ENCODE measurements at regions not wholly inside any gene's neighbourhood (a gene's known extent, or its start where the extent isn't known, plus 50 kb on each side); places are given as distances from the start of the nearest gene placed in this dataset.

DNA sequence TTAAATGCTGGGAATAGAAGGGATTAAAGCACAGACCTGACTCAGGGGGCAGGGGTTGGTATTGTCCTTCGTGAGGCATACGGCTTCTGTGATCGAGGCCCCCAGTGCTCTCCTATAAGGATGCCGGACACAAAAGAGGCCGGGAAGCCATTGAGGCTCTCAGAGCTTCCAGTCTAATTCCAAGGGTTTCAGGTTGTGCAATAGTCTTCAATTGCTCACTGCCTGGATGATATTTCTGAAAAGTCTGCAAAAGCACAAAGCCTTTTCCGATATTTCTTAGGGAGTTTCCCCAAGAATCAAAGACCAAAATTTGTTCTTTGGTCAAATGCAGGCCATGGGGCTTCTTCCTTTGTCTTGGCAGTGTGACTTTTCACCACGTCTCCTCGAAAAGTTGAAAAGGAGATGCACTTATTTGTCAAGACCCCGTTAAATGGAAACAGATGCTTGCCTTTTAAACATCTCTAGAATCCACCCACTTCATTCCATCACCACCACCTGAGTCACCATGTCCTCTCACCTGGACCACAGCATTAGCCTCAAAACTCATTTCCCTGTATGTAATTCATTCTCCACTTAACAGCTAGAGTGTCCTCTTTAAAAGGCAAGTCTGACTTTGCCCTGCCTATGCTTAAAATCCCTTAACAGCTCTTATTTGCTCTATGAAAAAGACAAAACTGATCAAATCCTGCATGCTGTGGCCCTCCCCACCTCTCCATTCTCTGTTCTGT is 134.8 kb upstream of the NAMPT start:
- no peak for DNase-seq (ENCODE audit: low spot score)

DNA sequence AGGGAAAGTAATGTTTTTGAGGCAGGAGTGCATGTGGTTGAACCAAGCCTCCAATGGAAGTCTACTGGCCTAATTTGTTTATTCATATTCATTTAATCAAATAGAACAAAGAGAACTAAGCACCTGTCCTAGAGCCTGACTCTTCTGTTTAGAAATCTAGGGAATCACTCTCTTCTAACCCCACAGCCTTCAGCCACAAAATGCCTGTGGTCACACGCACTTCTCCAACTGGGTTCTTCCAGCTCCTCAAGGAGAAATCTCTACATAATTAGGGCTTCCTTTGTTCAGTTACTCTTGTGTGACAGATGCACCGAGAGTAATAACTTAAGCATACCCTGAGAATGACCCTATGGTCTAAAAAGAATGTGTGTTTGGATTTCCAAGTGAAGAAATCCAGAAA is 133.7 kb upstream of the NAMPT start:
- no peak for DNase-seq (ENCODE audit: low spot score)

DNA sequence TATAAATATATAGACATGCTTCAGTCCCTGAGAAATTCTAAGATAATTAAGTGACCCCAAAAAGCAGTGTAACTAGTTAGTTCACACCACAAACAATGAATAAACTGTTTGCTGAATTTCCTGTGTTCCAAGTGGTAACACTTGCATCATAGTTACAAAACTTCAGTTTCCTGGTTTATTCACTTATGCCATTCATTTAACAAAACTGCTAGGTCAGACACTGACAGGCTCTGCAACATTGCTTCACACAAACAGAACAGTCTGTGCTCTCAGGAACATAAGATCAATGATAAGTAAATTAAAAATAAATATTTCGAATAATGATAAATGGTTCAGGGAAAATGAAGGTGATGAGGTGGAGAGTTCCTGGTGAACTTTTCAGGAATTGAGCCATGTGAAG is 133.3 kb upstream of the NAMPT start:
- DNase-seq (ENCODE audit: low spot score) = no peak

DNA sequence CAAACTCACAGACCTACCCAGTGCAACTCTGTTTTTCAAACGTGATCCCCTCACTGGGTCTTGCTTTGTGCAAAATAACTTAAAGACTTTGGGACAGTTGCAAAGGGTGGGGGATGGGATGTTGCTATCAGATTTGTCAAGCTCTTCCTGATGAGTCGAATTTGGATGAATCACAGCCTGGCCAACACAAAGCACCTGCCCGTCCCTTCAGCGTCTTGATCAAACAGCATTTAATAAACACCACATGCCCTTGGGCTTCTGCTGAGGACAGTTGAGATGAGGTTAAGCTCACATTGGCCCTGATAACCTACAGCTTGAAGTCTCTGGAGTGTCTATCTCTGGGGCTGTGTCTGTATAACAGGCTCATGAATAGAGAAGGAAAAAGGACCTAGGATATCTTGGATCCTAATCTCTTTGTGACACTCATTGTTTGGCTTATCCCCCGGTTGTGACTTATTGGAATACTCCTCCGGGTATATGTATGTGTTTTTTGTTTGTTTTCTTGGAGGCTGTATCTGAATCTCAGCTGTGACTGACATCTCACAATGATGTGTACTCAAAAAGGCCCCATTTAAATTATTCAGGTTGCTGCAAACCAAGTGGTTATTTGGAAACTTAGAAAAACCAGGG is 132.6 kb upstream of the NAMPT start:
- DNase-seq (ENCODE audit: low spot score) = no peak

DNA sequence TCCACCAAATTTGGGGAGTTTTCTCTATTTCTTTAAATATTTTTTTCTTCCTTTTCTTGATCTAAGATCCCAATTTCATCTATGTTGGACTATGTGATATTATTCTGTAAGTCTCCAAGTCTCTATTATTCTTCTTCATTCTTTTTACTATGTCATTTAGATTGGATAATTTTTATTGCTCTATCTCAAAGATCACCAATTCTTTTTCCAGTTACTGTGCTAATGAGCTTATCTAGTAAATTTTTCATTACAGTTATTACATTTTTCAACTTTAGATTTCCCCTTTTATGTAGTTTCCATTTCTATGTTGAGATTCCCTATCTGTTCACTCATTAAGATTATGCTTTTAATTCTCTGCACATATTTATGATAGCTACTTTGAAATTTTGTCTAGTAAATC is 131.6 kb upstream of the NAMPT start:
- DNase-seq (ENCODE audit: low spot score) = no peak

DNA sequence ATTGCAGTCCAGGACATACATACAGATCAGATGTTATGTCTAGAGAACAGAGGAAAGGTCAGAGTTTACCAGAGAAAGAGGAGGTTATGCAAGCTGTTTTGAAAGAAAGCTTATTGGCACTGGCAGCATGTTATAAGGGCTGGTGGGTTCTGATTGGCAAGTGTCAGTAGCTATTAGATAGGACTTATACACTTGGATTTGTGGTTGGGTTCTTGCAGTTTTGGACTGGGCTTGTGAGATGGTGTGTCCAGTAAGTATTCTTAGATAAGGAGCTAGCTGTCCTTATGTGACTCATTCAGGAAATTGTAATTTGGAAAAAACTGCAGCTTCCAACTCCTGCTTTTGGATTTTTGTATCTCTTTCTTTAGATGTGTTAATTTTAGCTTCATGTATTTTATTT is 130.7 kb upstream of the NAMPT start:
- DNase-seq (ENCODE audit: low spot score) = no peak

DNA sequence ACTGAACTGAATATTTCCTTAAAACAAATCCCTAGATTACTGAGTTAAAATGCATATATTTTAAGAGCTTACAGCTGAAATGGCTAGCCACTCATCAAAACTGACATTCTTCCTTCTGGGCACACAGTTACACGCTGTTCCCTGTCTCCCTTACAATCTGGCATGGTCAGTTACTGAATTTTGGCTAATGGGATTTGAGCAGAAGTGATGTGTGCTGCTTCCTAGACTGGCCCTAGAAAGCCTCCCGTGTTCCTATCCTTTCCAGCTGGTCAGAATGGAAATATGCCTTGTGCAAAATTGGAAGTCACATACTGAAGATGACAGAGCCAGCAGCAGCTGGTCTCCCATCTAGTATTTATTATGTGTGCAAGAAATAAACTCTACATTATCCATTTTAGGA is 128.7 kb upstream of the NAMPT start:
- no peak for DNase-seq (ENCODE audit: low spot score)

DNA sequence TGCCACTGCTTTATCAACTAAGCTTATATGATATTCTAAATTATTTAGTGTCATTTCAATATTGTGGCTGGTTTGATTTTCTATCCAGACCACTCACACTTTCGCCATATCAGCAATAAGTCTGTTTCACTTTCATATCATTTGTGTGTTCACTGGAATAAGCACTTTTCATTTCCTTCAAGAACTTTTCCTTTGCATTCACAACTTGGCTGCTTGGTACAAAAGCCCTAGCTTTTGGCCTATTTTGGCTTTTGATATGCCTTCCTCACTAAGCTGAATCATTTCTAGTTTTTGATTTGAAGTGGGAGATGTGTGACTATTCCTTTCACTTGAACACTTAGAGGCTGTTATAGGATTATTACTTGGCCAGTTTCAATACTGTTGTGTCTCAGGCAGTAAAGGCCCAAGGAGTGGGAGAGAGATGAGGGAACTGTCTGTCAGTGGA is 120.9 kb upstream of the NAMPT start:
- no peak for DNase-seq (ENCODE audit: low spot score)

DNA sequence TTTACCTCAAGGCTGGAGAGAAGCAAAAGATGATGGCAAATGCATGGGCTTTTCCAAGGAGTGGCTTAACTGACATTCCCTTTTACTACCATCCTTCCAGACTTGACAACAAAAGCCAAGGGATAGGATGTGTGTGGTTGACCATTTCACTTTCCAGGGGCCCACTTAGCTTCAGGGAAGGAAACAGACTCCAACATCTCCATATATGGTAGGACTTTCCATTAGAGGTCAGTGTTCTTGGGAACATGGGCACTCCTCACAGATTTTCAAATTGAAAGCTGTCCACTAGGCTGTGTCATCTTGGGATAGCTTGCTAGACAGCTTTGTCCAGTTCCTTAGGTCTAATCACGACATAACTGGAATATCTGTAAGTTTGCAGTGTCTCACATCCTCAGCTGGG is 118.1 kb upstream of the NAMPT start:
- no peak for DNase-seq (ENCODE audit: low spot score)

DNA sequence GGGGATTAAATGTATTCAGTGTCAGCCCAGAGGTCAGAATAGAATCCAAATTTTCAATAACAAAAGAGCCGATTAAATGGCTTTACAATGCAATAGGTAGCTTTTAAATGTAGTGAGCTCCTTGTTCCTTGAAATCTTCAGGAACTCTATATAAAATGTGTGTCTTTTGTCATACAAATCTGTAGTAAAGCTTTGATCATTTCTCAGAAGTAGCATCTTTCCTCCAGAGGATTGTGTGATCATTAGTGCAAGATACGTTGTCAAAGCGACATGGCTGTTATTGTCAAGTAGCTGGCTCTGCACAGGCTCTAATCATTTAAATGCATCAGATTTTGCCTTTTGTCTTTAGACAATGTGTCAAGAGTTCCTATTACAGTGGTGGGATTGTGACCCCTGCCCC is 116.1 kb upstream of the NAMPT start:
- no peak for DNase-seq (ENCODE audit: low spot score)

DNA sequence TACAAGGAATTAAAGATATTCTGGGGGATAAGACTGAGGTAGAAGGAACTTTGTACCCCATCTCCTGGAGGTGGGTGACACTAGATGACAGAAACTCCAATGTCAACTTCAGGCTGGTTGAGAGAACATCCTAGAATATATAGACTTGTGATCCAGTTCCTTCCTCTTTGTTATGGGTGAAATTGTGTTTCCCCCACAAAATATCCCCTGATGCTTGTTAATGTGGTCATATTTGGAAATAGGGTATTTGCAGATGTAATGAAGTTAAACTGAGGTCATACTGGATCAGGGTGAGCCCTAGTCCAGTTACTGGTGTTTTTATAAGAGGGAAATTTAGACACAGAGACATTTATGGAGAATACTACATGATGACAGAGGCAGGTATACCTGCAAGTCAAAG is 114.0 kb upstream of the NAMPT start:
- no peak for DNase-seq (ENCODE audit: low spot score)

DNA sequence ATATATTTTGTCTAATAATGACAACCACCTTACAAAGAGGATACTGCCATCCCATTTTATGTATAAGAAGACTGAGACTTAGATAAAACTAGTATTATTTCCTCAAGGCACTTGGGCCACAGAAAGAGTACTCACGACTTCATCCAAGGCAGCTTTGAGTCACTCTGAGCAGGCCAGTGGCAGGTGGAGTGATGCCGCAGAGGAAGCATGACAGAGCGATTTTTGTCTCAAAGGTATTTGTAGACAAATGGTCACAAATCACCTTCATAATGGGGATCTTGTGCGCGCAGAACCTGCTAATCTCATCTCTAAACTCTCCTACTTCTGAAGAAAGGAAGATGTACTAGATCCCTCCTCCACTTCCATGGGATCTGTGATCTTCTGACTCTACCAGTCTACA is 113.2 kb upstream of the NAMPT start:
- no peak for DNase-seq (ENCODE audit: low spot score)

DNA sequence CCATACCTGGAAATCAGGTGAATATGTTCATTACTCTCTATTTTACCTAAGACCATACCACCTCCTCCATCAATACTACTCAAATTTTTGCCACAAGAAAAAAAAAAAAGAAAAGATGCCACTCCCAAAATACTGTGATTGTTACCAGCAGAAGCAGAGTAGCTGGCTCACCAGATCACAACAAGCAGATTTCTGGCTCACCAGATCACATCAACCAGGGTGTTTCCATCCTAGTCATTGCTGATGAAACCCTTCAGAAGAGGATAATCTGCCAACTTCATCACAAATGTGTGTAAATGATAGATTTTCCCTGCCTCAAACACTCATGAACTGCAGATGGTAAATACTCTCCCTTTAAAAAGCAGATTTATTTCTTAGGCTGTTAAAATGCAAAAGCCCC is 109.7 kb upstream of the NAMPT start:
- DNase-seq (ENCODE audit: low spot score) = no peak

DNA sequence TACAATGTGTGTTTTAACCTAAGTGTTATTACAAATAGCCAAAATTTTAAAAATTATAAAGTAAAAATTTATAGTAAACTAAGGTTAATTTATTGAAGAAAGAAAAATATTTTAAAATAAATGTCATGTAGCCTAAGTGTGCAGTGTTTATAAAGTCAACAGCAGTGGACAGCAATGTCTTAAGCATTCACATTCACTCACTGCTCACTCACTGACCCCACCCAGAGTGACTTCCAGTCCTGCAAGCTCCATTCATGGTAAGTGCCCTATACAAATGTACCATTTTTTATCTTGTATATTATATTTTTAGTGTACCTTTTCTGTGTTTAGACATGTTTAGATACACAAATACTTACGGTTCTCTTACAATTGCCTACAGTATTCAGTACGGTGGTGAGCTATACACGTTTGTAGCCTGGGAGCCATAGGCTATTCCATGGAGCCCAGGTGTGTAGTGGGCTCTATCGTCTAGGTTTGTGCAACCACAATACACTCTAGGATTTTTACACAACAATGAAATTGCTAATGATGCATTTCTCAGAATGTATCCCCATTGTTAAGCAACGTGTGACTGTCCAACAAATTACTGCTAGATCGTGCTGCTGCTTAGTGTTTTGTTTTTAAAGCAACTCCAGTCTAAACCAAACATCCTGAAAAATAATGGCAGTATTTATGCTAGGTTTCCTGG is 108.9 kb upstream of the NAMPT start:
- no peak for DNase-seq (ENCODE audit: low spot score)

DNA sequence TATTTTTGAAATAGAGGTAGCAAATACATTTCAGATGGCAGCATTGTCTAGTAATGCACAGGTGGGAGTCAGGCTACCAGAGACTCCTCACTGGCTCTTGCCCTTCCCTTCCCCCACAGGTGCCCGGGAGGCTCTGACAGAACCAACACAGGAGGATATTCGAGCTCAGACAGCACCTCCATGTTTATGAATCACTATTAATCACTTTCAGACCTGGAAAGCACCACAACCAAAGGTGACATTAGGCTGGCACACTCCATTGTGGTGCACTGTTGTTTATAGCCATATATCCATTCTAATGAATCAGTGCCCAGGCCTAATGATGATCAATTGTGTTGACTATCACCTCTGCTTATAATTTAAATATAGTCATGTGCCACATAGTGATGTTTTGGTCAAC is 107.8 kb upstream of the NAMPT start:
- no peak for DNase-seq (ENCODE audit: low spot score)

DNA sequence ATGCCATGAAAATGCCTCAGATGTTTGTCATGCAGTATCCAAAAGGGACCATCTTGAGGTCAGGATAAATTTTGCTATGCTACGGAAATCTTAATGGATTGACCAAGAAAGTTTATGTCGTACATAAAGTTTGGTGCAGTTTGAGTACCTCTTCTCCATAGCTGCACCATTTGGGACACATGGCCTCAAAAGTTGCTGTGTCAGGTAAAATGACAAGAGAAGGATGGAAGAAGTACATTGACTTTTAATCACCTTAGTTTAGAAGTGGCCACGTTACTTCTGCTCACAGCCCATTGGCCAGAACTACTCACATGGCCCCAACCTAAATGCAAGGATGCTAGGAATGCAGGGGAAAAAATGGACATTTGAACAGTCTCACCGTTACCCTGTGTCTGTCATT is 107.4 kb upstream of the NAMPT start:
- DNase-seq (ENCODE audit: low spot score) = no peak

DNA sequence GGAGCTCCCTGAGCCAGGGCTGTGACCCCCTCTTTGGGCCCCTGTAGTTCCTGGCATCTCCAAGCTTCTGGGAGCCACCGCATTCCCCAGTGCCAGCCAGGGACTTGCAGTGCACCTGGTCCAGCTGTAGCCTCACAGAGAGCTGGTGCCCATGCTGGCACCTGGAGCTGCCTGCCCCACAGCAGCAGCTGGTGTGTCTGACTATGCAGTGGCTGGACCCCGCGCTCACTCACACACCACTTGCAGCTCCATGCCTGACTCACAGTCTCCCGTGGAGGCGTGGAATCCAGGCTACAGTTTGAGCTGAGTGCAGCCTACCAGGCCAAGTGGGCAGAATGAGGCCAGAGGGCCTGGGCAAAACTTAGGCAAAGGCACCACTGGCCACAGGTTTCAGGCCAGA is 102.2 kb upstream of the NAMPT start:
- no peak for DNase-seq (ENCODE audit: low spot score)

DNA sequence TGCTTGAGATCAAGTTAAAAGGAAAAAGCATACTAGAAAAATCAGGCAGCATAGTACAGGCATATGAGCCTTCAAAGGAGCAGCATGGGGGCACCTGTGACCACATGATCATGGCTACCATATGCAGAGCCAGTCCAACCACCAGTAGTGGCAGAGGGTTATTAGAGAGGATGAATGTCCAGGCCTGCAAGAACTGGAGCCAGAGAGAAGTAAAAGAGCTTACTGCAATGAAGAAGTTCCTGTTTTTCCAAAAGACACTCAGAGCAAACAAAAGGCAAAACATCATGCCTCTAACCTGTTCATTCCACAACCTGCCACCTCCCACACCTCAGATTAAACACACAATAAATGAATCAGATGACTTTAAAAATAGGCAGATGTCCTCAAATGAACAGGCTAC is 99.6 kb upstream of the NAMPT start:
- DNase-seq (ENCODE audit: low spot score) = no peak

DNA sequence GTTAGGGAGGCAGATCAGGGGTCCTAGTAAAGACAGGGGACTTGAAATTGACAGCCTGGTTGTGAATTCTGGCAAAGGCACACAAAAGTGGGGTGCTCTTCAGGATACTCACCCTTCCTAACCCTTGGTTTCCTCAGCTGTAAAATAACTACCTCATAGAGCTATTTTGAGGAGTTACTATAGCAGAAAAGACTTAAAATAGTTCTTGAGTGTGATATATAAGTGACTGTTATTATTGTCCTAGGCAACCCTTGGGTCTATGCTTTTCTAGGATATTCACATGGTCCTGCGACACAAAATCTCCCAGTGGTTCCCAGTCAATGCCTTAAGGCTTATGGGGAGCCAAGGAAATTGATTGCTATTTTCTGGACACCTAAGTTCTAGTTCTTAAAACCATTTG is 98.1 kb upstream of the NAMPT start:
- DNase-seq (ENCODE audit: low spot score) = no peak

DNA sequence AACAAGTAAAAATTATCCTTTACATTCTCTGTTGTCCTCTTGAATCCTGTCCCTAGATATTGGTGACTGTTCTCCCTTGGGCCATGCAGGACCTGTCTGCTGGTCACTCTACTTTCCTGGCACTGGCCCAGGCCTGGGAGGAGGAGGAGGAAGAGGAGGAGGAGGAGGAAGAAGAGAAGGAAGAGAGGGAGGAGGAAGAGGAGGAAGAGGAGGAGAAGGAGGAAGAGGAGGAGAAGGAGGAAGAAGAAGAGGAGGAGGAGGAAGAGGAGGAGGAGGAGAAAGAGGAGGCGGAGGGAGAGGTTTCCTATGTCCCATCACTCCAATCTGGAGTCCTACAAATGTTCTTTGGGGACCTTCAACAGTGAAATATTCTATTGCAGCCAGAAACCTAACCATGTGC is 97.3 kb upstream of the NAMPT start:
- DNase-seq (ENCODE audit: low spot score) = no peak

DNA sequence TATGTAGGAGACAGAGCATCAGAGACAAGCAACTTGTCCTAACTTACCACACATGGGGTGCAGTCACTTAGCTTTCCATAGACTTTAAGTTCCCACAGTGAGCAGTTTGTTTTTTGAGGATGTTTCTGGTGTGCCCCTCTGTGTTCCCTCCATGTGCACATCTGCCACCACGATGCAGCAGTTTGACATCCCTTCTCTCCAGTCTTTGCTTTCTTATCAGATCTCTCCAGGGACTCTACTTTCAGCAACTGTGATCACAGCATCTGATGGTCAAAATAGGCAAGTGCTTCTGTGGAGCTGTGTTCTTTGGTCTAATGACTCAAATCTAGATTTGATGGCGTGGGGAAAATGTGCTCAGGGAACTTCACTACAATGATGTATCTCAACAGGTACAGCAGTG is 96.5 kb upstream of the NAMPT start:
- DNase-seq (ENCODE audit: low spot score) = no peak

DNA sequence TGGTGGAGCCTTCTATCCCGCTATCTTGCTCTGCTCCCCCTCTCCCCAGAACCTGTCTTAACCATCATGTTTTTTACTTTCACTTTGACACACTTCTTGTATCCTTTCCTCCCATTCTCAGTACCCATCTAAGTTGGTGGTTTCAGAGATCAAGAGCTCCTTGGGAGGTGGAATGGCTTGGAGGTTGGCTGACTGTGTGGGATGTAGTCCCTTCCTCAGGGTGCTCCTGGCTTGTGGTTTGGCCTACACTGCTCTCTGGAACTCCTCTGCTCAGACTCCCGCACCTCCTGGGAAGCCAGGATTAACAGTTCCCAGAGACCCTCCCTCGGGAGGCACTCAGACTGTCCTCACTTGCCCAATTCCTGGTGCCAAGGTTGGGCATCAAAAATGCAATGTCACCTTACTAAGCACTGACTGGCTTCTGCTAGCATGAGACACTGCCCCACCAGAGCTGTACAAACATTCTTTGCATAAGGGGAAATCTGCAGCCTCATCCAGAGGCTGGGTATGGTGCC is 93.1 kb upstream of the NAMPT start:
- no peak for DNase-seq (ENCODE audit: low spot score)

DNA sequence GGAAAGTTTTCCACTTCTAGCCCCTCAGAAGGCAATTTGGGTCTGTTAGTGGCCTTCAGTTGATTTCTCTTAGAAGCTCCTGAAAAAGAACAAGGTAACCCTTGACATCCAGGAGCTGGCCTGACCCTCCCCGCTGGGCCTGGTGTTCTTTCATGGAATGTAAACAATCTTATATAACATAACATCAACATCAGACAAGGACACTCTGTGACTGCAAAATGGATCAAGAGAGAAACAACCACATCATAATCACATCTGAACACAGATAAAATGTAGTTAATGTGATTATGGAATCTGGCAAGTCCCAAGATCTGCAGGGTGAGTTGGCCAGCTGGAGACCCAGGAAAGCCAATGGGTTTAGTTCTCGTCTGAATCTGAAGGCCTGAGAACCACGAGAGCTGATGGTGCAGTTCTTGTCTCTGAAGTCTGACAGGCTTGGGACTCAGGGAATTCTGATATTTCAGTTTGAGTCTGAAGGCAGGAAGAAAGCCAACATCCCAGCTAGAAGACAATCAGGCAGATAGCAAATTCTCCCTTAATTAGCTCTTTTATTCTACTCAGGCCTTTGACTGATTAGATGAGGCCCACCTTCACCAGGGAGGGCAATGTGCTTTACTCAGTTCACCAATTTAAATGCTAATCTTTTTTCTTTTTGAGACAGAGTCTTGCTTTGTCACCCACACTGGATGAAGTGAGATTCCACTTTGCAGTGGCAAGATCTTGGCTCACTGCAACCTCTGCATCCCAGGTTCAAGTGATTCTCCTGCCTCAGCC is 91.4 kb upstream of the NAMPT start:
- DNase-seq (ENCODE audit: low spot score) = no peak
